ENCODE measurements at regions not wholly inside any gene's neighbourhood (a gene's known extent, or its start where the extent isn't known, plus 50 kb on each side); places are given as distances from the start of the nearest gene placed in this dataset.

DNA sequence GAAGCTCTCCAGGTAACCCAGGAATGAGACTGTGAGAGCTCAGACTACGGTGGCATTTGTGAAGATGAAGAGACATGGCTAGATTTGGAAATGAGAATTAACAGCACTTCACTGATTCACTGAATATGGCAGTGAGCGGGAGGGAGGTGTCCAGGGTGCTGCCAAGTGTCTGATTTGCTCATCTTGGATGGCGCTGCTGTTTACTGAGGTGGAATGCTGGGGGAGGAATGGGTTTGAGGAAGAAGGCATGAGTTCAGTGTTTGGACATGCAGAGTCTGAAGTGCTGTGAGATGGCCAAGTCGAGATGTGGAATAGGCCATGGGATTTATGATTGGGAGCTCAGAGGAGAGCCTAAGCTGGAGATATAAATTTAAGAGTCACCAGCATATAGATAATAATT is 437.1 kb upstream of the NPVF start:
- intact Hi-C loops (cut with DNase I; ENCODE audit: low total_unique reads): no loop called here
- Histone ChIP-seq H3K36me3 (ENCODE audit: low read depth, missing control alignments) (no peaks in the 10 kb centered on the region), H3K9me3 (no peaks in the 10 kb centered on the region), H3K4me3 (no peak overlapping the region), H3K27ac (no peak overlapping the region), H3K27me3 (no peaks in the 10 kb centered on the region), H3K4me1 (peaks cover 24% of the 10 kb centered on the region)
- no peak for DNase-seq
- 71 to 77% methylated on average over 4 of the region's 4 CpGs for WGBS, 2 donors
- TF ChIP-seq POLR2A (IDR thresholded peaks at IDR 0.05): no peak
- TF ChIP-seq, protein P1, sequence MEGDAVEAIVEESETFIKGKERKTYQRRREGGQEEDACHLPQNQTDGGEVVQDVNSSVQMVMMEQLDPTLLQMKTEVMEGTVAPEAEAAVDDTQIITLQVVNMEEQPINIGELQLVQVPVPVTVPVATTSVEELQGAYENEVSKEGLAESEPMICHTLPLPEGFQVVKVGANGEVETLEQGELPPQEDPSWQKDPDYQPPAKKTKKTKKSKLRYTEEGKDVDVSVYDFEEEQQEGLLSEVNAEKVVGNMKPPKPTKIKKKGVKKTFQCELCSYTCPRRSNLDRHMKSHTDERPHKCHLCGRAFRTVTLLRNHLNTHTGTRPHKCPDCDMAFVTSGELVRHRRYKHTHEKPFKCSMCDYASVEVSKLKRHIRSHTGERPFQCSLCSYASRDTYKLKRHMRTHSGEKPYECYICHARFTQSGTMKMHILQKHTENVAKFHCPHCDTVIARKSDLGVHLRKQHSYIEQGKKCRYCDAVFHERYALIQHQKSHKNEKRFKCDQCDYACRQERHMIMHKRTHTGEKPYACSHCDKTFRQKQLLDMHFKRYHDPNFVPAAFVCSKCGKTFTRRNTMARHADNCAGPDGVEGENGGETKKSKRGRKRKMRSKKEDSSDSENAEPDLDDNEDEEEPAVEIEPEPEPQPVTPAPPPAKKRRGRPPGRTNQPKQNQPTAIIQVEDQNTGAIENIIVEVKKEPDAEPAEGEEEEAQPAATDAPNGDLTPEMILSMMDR (IDR thresholded peaks at IDR 0.05): no peak

DNA sequence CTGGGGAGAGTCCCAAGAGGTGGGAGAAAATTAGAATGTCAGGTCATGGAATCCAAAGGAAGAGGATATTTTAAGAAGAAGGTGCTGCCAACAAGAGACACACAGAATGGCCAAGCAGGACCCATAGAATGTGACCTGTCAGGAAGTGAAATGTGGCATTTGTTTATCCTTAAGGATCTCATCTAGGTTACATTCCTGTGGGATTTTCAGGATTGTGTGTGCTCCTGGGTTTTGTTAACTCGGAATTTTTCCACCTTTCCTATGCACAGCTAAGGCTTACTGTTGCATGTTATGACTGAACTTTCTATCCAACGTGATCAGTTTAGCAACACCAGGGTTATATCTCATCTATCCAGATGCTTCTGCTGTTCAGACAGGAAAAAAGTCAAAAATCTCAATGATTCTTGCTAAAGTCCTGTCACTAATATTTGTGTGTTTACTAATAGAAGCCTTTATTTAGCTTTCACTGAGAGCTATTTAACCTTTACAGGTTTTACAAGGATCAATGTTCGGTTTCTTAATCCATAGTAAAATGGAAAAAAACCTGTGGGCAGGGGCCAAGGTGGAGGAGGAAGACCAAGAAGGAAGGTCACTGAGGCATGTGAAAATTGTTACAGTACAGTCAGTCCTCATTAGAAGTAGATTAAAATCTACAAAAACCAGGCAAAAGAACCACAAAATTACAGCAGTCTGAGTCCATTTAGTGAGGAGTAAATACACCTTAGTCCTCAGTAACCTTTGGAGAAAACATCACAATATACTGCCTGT is 437.8 kb upstream of the NPVF start:
- Histone ChIP-seq H3K27me3 (no peaks in the 10 kb centered on the region), H3K9me3 (no peaks in the 10 kb centered on the region), H3K4me1 (peaks cover 27% of the 10 kb centered on the region), H3K27ac (no peak overlapping the region), H3K36me3 (ENCODE audit: low read depth, missing control alignments) (no peaks in the 10 kb centered on the region), H3K4me3 (no peak overlapping the region)
- DNase-seq: no peak
- TF ChIP-seq, protein P1 (IDR thresholded peaks at IDR 0.05): no peak
- TF ChIP-seq POLR2A (IDR thresholded peaks at IDR 0.05): no peak
- WGBS, 2 donors: 63 to 75% methylated on average over 3 of the region's 3 CpGs
- intact Hi-C loops (cut with DNase I; ENCODE audit: low total_unique reads): no loop called here

DNA sequence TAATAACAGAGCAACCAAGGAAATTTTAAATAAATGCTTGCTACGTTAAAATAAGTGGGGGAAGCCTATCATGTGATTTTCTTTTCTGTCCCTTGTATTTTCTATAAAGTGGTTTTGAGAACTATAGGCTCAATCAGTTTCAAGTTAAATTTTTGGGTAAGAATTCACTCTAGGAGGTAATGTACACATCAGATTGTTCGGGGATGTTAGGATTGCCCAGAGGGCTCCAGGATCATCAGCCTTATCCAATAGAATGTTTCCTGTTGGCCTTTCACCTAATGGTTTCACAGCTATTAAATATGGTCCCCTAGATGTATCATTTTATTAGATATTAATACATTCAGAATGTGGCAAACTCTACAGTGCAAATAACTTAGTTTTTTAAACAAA is 438.4 kb upstream of the NPVF start:
- Histone ChIP-seq H3K9me3 (no peaks in the 10 kb centered on the region), H3K27me3 (no peaks in the 10 kb centered on the region), H3K4me1 (peaks cover 28% of the 10 kb centered on the region), H3K36me3 (ENCODE audit: low read depth, missing control alignments) (no peaks in the 10 kb centered on the region), H3K4me3 (no peak overlapping the region), H3K27ac (no peak overlapping the region)
- WGBS, 2 donors: 83 to 89% methylated on average over 2 of the region's 2 CpGs
- TF ChIP-seq POLR2A (IDR thresholded peaks at IDR 0.05): no peak
- TF ChIP-seq, protein P1 (IDR thresholded peaks at IDR 0.05): no peak
- intact Hi-C loops (cut with DNase I; ENCODE audit: low total_unique reads): no loop called here
- DNase-seq: no peak

DNA sequence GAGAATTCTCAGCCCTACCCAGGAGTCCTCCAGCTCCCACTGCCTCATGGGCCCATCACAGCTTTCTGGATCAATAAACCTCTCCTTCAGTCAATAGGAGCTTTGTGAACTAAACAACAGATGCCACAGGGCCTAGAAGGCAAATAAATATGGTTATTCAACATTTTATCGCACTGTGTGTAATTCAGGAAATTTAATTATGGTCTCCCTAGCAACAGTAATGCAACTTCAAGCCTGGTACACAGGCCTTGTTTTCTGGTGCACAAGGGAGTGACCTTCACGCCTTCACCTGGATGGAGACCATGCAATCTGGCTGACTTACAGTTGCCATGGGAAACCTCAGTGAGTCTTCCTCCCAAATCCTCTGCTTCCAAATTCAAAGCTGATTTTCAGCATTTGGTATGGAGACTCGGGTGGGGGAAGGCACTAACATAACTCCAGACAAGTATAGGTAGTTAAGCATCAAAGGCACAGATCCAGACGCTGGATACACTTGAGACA is 441.0 kb upstream of the NPVF start:
- H3K27me3 ChIP-seq: no peaks in the 10 kb centered on the region
- peaks cover 10% of the 10 kb centered on the region for H3K4me1 ChIP-seq
- TF ChIP-seq POLR2A (IDR thresholded peaks at IDR 0.05): no peak
- TF ChIP-seq, protein P1 (IDR thresholded peaks at IDR 0.05): no peak
- DNase-seq: no peak
- WGBS, 2 donors: 87 to 90% methylated on average over 4 of the region's 4 CpGs
- intact Hi-C loops (cut with DNase I; ENCODE audit: low total_unique reads): no loop called here
- H3K9me3 ChIP-seq: no peaks in the 10 kb centered on the region
- no peak overlapping the region for H3K4me3 ChIP-seq
- H3K36me3 ChIP-seq (ENCODE audit: low read depth, missing control alignments): no peaks in the 10 kb centered on the region
- H3K27ac ChIP-seq: no peak overlapping the region

All from testis (tissue), 2 donors.